Mesenchymal stem cell (in vitro differentiated cells and primary cell): ENCODE measurements at regions not wholly inside any gene's neighbourhood (a gene's known extent, or its start where the extent isn't known, plus 50 kb on each side); places are given as distances from the start of the nearest gene placed in this dataset.
A peak's percentile ranks its signal among the peaks of the same experiment; 100 is the strongest.

Experiments used
- DNase-seq: peaks from one replicate; pipeline ENCODE4 v3.0.0-alpha.2; 2013
- H2AFZ ChIP-seq: one replicate; pipeline ENCODE4 v1.6.1; 2013; ENCODE audit warnings: low read depth, mild to moderate bottlenecking, control low read depth, inconsistent platforms, low read length, moderate library complexity
- H2AK5ac ChIP-seq: 2 replicates; pipeline ENCODE4 v1.6.1; 2013; ENCODE audit warnings: low read length, moderate library complexity, mild to moderate bottlenecking, inconsistent platforms; ENCODE audit not compliant: severe bottlenecking
- H2BK120ac ChIP-seq: one replicate; pipeline ENCODE4 v1.6.1; 2013; ENCODE audit warnings: low read depth, mild to moderate bottlenecking, inconsistent platforms, low read length, moderate library complexity
- H2BK12ac ChIP-seq, 2 experiments: one replicate each; pipeline ENCODE4 v1.6.1; 2013; ENCODE audit warnings: inconsistent platforms in 2 of 2, low read length in 2 of 2, mild to moderate bottlenecking in 2 of 2, moderate library complexity in 2 of 2, control low read depth in 1 of 2
- H2BK15ac ChIP-seq: one replicate; pipeline ENCODE4 v1.6.1; 2013; ENCODE audit warnings: mild to moderate bottlenecking, low read depth, inconsistent platforms; ENCODE audit not compliant: poor library complexity, severe bottlenecking
- H2BK5ac ChIP-seq: 2 replicates; pipeline ENCODE4 v1.6.1; 2013; ENCODE audit warnings: low read depth, mild to moderate bottlenecking, low read length, control low read depth, inconsistent platforms; ENCODE audit not compliant: poor library complexity, severe bottlenecking
- H3K14ac ChIP-seq, 2 experiments: one replicate each; pipeline ENCODE4 v1.6.1; 2013; ENCODE audit warnings: inconsistent platforms in 2 of 2, low read length in 2 of 2, control low read depth in 1 of 2, mild to moderate bottlenecking in 1 of 2, moderate library complexity in 1 of 2
- H3K18ac ChIP-seq, 2 experiments: one replicate each; pipeline ENCODE4 v1.6.1; 2013; ENCODE audit warnings: inconsistent platforms in 2 of 2, low read length in 2 of 2, control low read depth in 1 of 2, low read depth in 1 of 2, mild to moderate bottlenecking in 1 of 2
- H3K23ac ChIP-seq, 2 experiments: one replicate each; pipeline ENCODE4 v1.6.1; 2013; ENCODE audit warnings: inconsistent platforms in 2 of 2, low read length in 2 of 2, mild to moderate bottlenecking in 2 of 2, moderate library complexity in 2 of 2, control low read depth in 1 of 2
- H3K27ac ChIP-seq: 2 replicates; pipeline ENCODE4 v1.5.1; 2013; ENCODE audit warnings: mild to moderate bottlenecking, moderate library complexity, low read length, control low read depth, inconsistent platforms; ENCODE audit not compliant: poor library complexity, severe bottlenecking
- H3K27me3 ChIP-seq, 2 experiments: 2 replicates each; pipeline versions ENCODE4 v1.6.1 to v1.7.0; 2013; ENCODE audit warnings: low read length in 2 of 2, mild to moderate bottlenecking in 2 of 2, moderate library complexity in 2 of 2, control low read depth in 1 of 2, inconsistent platforms in 1 of 2; ENCODE audit not compliant: control insufficient read depth in 1 of 2, insufficient read depth in 1 of 2
- H3K36me3 ChIP-seq, 2 experiments: 2 replicates each; pipeline versions ENCODE4 v1.6.1 to v1.7.0; 2013; ENCODE audit warnings: low read length in 2 of 2, control low read depth in 1 of 2, inconsistent platforms in 1 of 2, low read depth in 1 of 2, mild to moderate bottlenecking in 1 of 2; ENCODE audit not compliant: insufficient read depth in 2 of 2, control insufficient read depth in 1 of 2
- H3K4ac ChIP-seq, 2 experiments: one replicate each; pipeline ENCODE4 v1.6.1; 2013; ENCODE audit warnings: inconsistent platforms in 2 of 2, low read length in 2 of 2, mild to moderate bottlenecking in 2 of 2, moderate library complexity in 2 of 2, control low read depth in 1 of 2, low read depth in 1 of 2
- H3K4me1 ChIP-seq: 2 replicates; pipeline ENCODE4 v1.6.1; 2013; ENCODE audit warnings: low read depth, low read length, control low read depth; ENCODE audit not compliant: control insufficient read depth, insufficient read depth
- H3K4me2 ChIP-seq: 2 replicates; pipeline ENCODE4 v1.6.1; 2013; ENCODE audit warnings: low read length, mild to moderate bottlenecking, inconsistent platforms; ENCODE audit not compliant: poor library complexity, severe bottlenecking
- H3K4me3 ChIP-seq, 2 experiments: 2 replicates each; pipeline versions ENCODE4 v1.5.1 to v1.7.0; 2013; ENCODE audit warnings: low read length in 2 of 2, mild to moderate bottlenecking in 2 of 2, control low read depth in 1 of 2, low read depth in 1 of 2; ENCODE audit not compliant: insufficient read depth in 1 of 2
- H3K79me1 ChIP-seq: replicated peaks from 2 replicates; pipeline ENCODE4 v1.6.1; 2013; ENCODE audit warnings: mild to moderate bottlenecking, control low read depth, low read length, inconsistent platforms; ENCODE audit not compliant: poor library complexity, severe bottlenecking
- H3K9ac ChIP-seq: 2 replicates; pipeline ENCODE4 v1.7.0; 2013; ENCODE audit warnings: mild to moderate bottlenecking, low read length, moderate library complexity
- H3K9me3 ChIP-seq: 2 replicates; pipeline ENCODE4 v1.7.0; 2013; ENCODE audit warnings: mild to moderate bottlenecking, low read length; ENCODE audit not compliant: control insufficient read depth
- H4K8ac ChIP-seq: one replicate; pipeline ENCODE4 v1.6.1; 2013; ENCODE audit warnings: inconsistent platforms, mild to moderate bottlenecking, low read length, moderate library complexity
- H4K91ac ChIP-seq: one replicate; pipeline ENCODE4 v1.6.1; 2013; ENCODE audit warnings: mild to moderate bottlenecking, low read length, inconsistent platforms
- WGBS: methylation state at CpG from one replicate; pipeline ENCODE4 v1.1.7; 2013; ENCODE audit warnings: mixed read lengths; 5-methylcytosine and 5-hydroxymethylcytosine counted together

- no peak overlapping the region for H3K4me3 ChIP-seq
These were observed 200.9 kb upstream of the MSX2 start for GRCh38 chr5:174523311-174524071.

GRCh38 chr5:174524351-174524750 is 200.0 kb upstream of the MSX2 start:
- H3K79me1 ChIP-seq: no peaks in the 10 kb centered on the region
- no peak overlapping the region for H2BK5ac ChIP-seq
- H3K4me1 ChIP-seq: no peaks in the 10 kb centered on the region
- H3K36me3 ChIP-seq: no peaks in the 10 kb centered on the region
- no peak for DNase-seq
- H3K14ac ChIP-seq: no peak overlapping the region
- H3K9me3 ChIP-seq: no peaks in the 10 kb centered on the region
- no peak overlapping the region for H2BK120ac ChIP-seq
- no peak overlapping the region for H3K4me3 ChIP-seq
- H3K23ac ChIP-seq: no peak overlapping the region
- no peak overlapping the region for H3K4ac ChIP-seq
- no peak overlapping the region for H2AK5ac ChIP-seq
- no peak overlapping the region for H4K8ac ChIP-seq
- H3K9ac ChIP-seq: no peak overlapping the region
- H2AFZ ChIP-seq: no peak overlapping the region
- 71% methylated on average over 4 of the region's 4 CpGs for WGBS
- no peak overlapping the region for H2BK15ac ChIP-seq
- H3K4me2 ChIP-seq: no peak overlapping the region
- H4K91ac ChIP-seq: no peak overlapping the region
- H3K27me3 ChIP-seq: peaks cover 0 to 33% of the 10 kb centered on the region in 2 experiments
- no peak overlapping the region for H3K18ac ChIP-seq
- H2BK12ac ChIP-seq: no peak overlapping the region
- H3K27ac ChIP-seq: no peak overlapping the region

More at GRCh38 chr5:174523311-174524071, 200.9 kb upstream of the MSX2 start:
- DNase-seq: no peak
- no peaks in the 10 kb centered on the region for H3K9me3 ChIP-seq
- H3K79me1 ChIP-seq: no peaks in the 10 kb centered on the region
- no peak overlapping the region for H2BK12ac ChIP-seq
- H2AFZ ChIP-seq: no peak overlapping the region
- H4K91ac ChIP-seq: no peak overlapping the region
- no peaks in the 10 kb centered on the region for H3K36me3 ChIP-seq
- no peak overlapping the region for H4K8ac ChIP-seq
- no peak overlapping the region for H2BK120ac ChIP-seq
- no peak overlapping the region for H3K9ac ChIP-seq
- H2AK5ac ChIP-seq: no peak overlapping the region
- WGBS: 94% methylated on average over 5 of the region's 6 CpGs
- H3K23ac ChIP-seq: no peak overlapping the region
- H3K18ac ChIP-seq: no peak overlapping the region
- H3K4ac ChIP-seq: no peak overlapping the region
- H3K4me1 ChIP-seq: no peaks in the 10 kb centered on the region
- H3K14ac ChIP-seq: no peak overlapping the region
- H3K27ac ChIP-seq: no peak overlapping the region
- no peak overlapping the region for H2BK5ac ChIP-seq
- no peak overlapping the region for H2BK15ac ChIP-seq
- H3K27me3 ChIP-seq: peaks cover 0 to 39% of the 10 kb centered on the region in 2 experiments
- no peak overlapping the region for H3K4me2 ChIP-seq

- peaks cover 0 to 15% of the 10 kb centered on the region in 2 experiments for H3K27me3 ChIP-seq
- H2AK5ac ChIP-seq: no peak overlapping the region
- 82% methylated on average over 4 of the region's 4 CpGs for WGBS
- H3K23ac ChIP-seq: no peak overlapping the region
- H3K79me1 ChIP-seq: no peaks in the 10 kb centered on the region
- no peak overlapping the region for H3K4me3 ChIP-seq
- H3K18ac ChIP-seq: no peak overlapping the region
- no peaks in the 10 kb centered on the region for H3K36me3 ChIP-seq
- H3K9me3 ChIP-seq: no peaks in the 10 kb centered on the region
- H3K4ac ChIP-seq: no peak overlapping the region
- H4K8ac ChIP-seq: no peak overlapping the region
- no peak overlapping the region for H4K91ac ChIP-seq
- no peak overlapping the region for H3K27ac ChIP-seq
- H3K9ac ChIP-seq: no peak overlapping the region
- H2BK15ac ChIP-seq: no peak overlapping the region
- H2BK120ac ChIP-seq: no peak overlapping the region
- H3K14ac ChIP-seq: peak overlapping the region in 1 of 2 experiments; percentile 51
- H2BK12ac ChIP-seq: peak overlapping the region in 1 of 2 experiments; percentile 47
- no peak overlapping the region for H2AFZ ChIP-seq
- H2BK5ac ChIP-seq: no peak overlapping the region
- H3K4me1 ChIP-seq: no peaks in the 10 kb centered on the region
- no peak for DNase-seq
- H3K4me2 ChIP-seq: no peak overlapping the region
These were observed 198.2 kb upstream of the MSX2 start for GRCh38 chr5:174526177-174526576.

GRCh38 chr5:174527916-174528540 is 196.4 kb upstream of the MSX2 start:
- no peak overlapping the region for H3K4ac ChIP-seq
- no peak overlapping the region for H3K4me3 ChIP-seq
- no peaks in the 10 kb centered on the region for H3K36me3 ChIP-seq
- no peak overlapping the region for H3K18ac ChIP-seq
- H3K4me1 ChIP-seq: no peaks in the 10 kb centered on the region
- no peak overlapping the region for H4K8ac ChIP-seq
- H2BK15ac ChIP-seq: no peak overlapping the region
- H3K9me3 ChIP-seq: no peaks in the 10 kb centered on the region
- H2AK5ac ChIP-seq: no peak overlapping the region
- H2BK120ac ChIP-seq: no peak overlapping the region
- no peak overlapping the region for H2AFZ ChIP-seq
- no peak overlapping the region for H3K4me2 ChIP-seq
- 80% methylated on average over 7 of the region's 11 CpGs for WGBS
- no peaks in the 10 kb centered on the region for H3K79me1 ChIP-seq
- H4K91ac ChIP-seq: no peak overlapping the region
- H2BK5ac ChIP-seq: no peak overlapping the region
- no peak overlapping the region for H3K9ac ChIP-seq
- H3K27me3 ChIP-seq: peaks cover 0 to 4% of the 10 kb centered on the region in 2 experiments
- no peak overlapping the region for H3K14ac ChIP-seq
- DNase-seq: no peak
- H3K23ac ChIP-seq: no peak overlapping the region
- H3K27ac ChIP-seq: no peak overlapping the region
- H2BK12ac ChIP-seq: no peak overlapping the region
